Keratinocyte (primary cell): ENCODE measurements at regions not wholly inside any gene's neighbourhood (a gene's known extent, or its start where the extent isn't known, plus 50 kb on each side); places are given as distances from the start of the nearest gene placed in this dataset.
"Not testable (repeated sequence)": the region's sequence is repeated elsewhere in the genome, so short reads cannot be mapped to it uniquely, and the experiment has no call there.

Source experiments
- DNase-seq: peaks from one replicate; pipeline ENCODE4 v3.0.0-alpha.2; 2011; ENCODE audit warnings: low read depth, missing footprints, low spot score
- FAIRE-seq: peaks from 2 replicates; lab custom pipeline; 2011; peaks lifted over from hg19 to GRCh38; lab: Jason Lieb, UNC
- H2AFZ ChIP-seq: 2 replicates; pipeline ENCODE4 v1.6.0; 2012; ENCODE audit warnings: low read length, control low read depth, inconsistent platforms; ENCODE audit not compliant: control insufficient read depth
- H3K27ac ChIP-seq: 2 replicates; pipeline ENCODE4 v1.5.1; 2011; ENCODE audit warnings: low read length; ENCODE audit not compliant: control insufficient read depth, insufficient read depth
- H3K27me3 ChIP-seq: 3 replicates; pipeline ENCODE4 v1.6.0; 2011; ENCODE audit warnings: low read length; ENCODE audit not compliant: control insufficient read depth, insufficient read depth; ENCODE audit errors: extremely low read depth
- H3K36me3 ChIP-seq, 2 experiments: 2 replicates in 1 of 2; 3 replicates in 1 of 2; pipeline ENCODE4 v1.5.1; 2011; ENCODE audit warnings: low read length in 2 of 2, mild to moderate bottlenecking in 1 of 2; ENCODE audit not compliant: control insufficient read depth in 2 of 2, insufficient read depth in 2 of 2; ENCODE audit errors: extremely low read depth in 1 of 2
- H3K4me1 ChIP-seq: 3 replicates; pipeline ENCODE4 v1.5.1; 2011; ENCODE audit warnings: low read length; ENCODE audit not compliant: control insufficient read depth, insufficient read depth; ENCODE audit errors: extremely low read depth
- H3K4me2 ChIP-seq: 3 replicates; pipeline ENCODE4 v1.6.0; 2011; ENCODE audit warnings: low read depth, low read length; ENCODE audit not compliant: control insufficient read depth, insufficient read depth; ENCODE audit errors: extremely low read depth
- H3K4me3 ChIP-seq, 3 experiments: fragments of 200-600 bp in 1 of 3; sonication (generic) in 1 of 3; 2 replicates in 2 of 3; 3 replicates in 1 of 3; pipeline ENCODE4 v1.5.1; 2011 to 2016; ENCODE audit warnings: low read length in 3 of 3, mild to moderate bottlenecking in 3 of 3, control low read depth in 2 of 3, inconsistent platforms in 1 of 3, low read depth in 1 of 3, mixed read lengths in 1 of 3, mixed run types in 1 of 3, moderate library complexity in 1 of 3; ENCODE audit not compliant: control insufficient read depth in 2 of 3, insufficient read depth in 2 of 3; ENCODE audit errors: extremely low read depth in 1 of 3
- H3K79me2 ChIP-seq: 2 replicates; pipeline ENCODE4 v1.6.0; 2012; ENCODE audit warnings: low read length; ENCODE audit not compliant: control insufficient read depth, insufficient read depth
- H3K9ac ChIP-seq: 3 replicates; pipeline ENCODE4 v1.6.0; 2011; ENCODE audit warnings: low read length; ENCODE audit not compliant: control insufficient read depth, insufficient read depth; ENCODE audit errors: extremely low read depth
- H3K9me1 ChIP-seq: 3 replicates; pipeline ENCODE4 v1.6.0; 2011; ENCODE audit warnings: low read length; ENCODE audit not compliant: control insufficient read depth, insufficient read depth; ENCODE audit errors: extremely low read depth
- H3K9me3 ChIP-seq: 2 replicates; pipeline ENCODE4 v1.5.1; 2012; ENCODE audit warnings: low read depth, low read length; ENCODE audit not compliant: control insufficient read depth
- H4K20me1 ChIP-seq: 3 replicates; pipeline ENCODE4 v1.6.0; 2011; ENCODE audit warnings: low read length; ENCODE audit not compliant: control insufficient read depth, insufficient read depth; ENCODE audit errors: extremely low read depth
- EZH2 ChIP-seq: IDR thresholded peaks from one replicate; pipeline ENCODE4 v1.6.1; 2012; ENCODE audit warnings: inconsistent platforms, mild to moderate bottlenecking, low read length, moderate library complexity
- dilution Hi-C: fragments of 300-500 bp; cut with MboI; formaldehyde crosslinking; loops from one replicate; pipeline ENCODE4 v1.7.0; 2020; ENCODE audit warnings: low sequenced_read_pairs; ENCODE audit not compliant: extremely low pct_ligation_motif_present
- TF ChIP-seq, protein P1 (sequence below), 3 experiments: IDR thresholded peaks in 1 of 3; conservative IDR thresholded peaks in 1 of 3; optimal IDR thresholded peaks in 1 of 3; 2 replicates in 2 of 3; 3 replicates in 1 of 3; pipeline versions ENCODE3 to v1.5.1; 2011; ENCODE audit warnings: low read length in 3 of 3, mild to moderate bottlenecking in 3 of 3, moderate library complexity in 2 of 3, control low read depth in 1 of 3, inconsistent platforms in 1 of 3; ENCODE audit not compliant: insufficient read depth in 2 of 3; ENCODE audit errors: extremely low read depth in 1 of 3

DNA sequence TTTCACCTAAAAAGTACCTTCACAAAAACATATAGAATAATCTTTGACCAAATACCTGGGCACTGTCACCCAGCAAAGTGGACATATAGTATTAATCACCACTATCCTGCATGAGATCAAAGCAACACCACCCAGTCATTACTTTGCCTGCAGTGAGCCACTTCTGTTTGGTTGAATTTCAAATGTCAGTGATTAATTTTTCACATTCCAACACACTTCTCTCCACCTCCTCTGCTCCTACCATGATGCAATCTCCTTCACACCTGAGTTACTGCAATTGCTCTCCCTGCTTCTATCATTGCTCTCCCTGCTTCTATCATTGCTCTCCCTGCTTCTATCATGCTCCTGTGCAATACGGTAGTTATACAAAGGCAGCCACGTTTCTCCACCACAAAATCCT, 106.1 kb upstream of the NETO1 start:
- Histone ChIP-seq H3K36me3 (no peaks in the 10 kb centered on the region), H3K4me2 (no peak overlapping the region), H3K4me3 (no peak overlapping the region), H4K20me1 (no peaks in the 10 kb centered on the region), H3K9ac (no peak overlapping the region), H3K27me3 (no peaks in the 10 kb centered on the region), H3K9me1 (no peaks in the 10 kb centered on the region), H2AFZ (no peak overlapping the region), H3K27ac (no peak overlapping the region), H3K9me3 (no peaks in the 10 kb centered on the region), H3K4me1 (no peaks in the 10 kb centered on the region), H3K79me2 (no peaks in the 10 kb centered on the region)
- FAIRE-seq (no peak), DNase-seq (no peak)
- dilution Hi-C loops: no loop called here
- TF ChIP-seq EZH2: no peak
- TF ChIP-seq, protein P1, sequence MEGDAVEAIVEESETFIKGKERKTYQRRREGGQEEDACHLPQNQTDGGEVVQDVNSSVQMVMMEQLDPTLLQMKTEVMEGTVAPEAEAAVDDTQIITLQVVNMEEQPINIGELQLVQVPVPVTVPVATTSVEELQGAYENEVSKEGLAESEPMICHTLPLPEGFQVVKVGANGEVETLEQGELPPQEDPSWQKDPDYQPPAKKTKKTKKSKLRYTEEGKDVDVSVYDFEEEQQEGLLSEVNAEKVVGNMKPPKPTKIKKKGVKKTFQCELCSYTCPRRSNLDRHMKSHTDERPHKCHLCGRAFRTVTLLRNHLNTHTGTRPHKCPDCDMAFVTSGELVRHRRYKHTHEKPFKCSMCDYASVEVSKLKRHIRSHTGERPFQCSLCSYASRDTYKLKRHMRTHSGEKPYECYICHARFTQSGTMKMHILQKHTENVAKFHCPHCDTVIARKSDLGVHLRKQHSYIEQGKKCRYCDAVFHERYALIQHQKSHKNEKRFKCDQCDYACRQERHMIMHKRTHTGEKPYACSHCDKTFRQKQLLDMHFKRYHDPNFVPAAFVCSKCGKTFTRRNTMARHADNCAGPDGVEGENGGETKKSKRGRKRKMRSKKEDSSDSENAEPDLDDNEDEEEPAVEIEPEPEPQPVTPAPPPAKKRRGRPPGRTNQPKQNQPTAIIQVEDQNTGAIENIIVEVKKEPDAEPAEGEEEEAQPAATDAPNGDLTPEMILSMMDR (optimal IDR thresholded peaks at IDR 0.05 in 1 of 3, IDR thresholded peaks at IDR 0.05 in 1 of 3, conservative IDR thresholded peaks at IDR 0.05 in 1 of 3; ENCODE audit: extremely low read depth in 1 of 3, insufficient read depth in 2 of 3, low read length in 3 of 3): no peak

DNA sequence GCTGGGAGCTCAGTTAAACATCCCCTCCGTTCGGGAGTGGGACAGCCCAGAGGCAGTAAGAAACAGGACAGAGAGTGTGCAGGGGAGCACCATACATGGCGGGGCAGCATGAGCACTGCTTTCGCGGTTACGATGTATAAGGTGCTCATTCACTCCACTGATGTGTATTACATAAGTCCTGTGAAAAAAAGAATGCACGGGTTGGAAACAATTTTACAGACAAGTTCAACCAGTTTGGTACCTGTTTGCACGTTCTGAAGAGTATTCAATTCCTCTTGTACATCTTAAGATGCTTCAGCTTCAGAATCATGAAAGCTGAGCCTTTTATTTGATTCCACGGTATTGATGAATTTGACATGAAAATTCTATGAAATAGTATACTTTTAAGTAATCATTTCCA, 97.8 kb upstream of the NETO1 start:
- Histone ChIP-seq H3K4me1 (no peaks in the 10 kb centered on the region), H3K9me3 (no peaks in the 10 kb centered on the region), H3K36me3 (no peaks in the 10 kb centered on the region), H3K9ac (no peak overlapping the region), H3K27ac (no peak overlapping the region), H4K20me1 (no peaks in the 10 kb centered on the region), H3K4me2 (no peak overlapping the region), H3K9me1 (no peaks in the 10 kb centered on the region), H2AFZ (no peak overlapping the region), H3K4me3 (no peak overlapping the region), H3K27me3 (no peaks in the 10 kb centered on the region), H3K79me2 (no peaks in the 10 kb centered on the region)
- FAIRE-seq: no peak
- dilution Hi-C loops: no loop called here
- TF ChIP-seq, protein P1 (optimal IDR thresholded peaks at IDR 0.05 in 1 of 3, IDR thresholded peaks at IDR 0.05 in 1 of 3, conservative IDR thresholded peaks at IDR 0.05 in 1 of 3; ENCODE audit: extremely low read depth in 1 of 3, insufficient read depth in 2 of 3, low read length in 3 of 3): no peak
- TF ChIP-seq EZH2: no peak
- no peak for DNase-seq

GRCh38 chr18:72958195-72958594, 90.4 kb upstream of the NETO1 start:
- DNase-seq, H3K36me3 ChIP-seq, FAIRE-seq, H3K4me3 ChIP-seq, H3K9me3 ChIP-seq, H3K4me1 ChIP-seq, H3K9me1 ChIP-seq, dilution Hi-C loops, H2AFZ ChIP-seq, H3K4me2 ChIP-seq, H4K20me1 ChIP-seq, H3K79me2 ChIP-seq, H3K27me3 ChIP-seq, H3K27ac ChIP-seq, H3K9ac ChIP-seq: not testable (repeated sequence)
